GM21423 (cell line): ENCODE measurements at regions not wholly inside any gene's neighbourhood (a gene's known extent, or its start where the extent isn't known, plus 50 kb on each side); places are given as distances from the start of the nearest gene placed in this dataset.
A peak's percentile ranks its signal among the peaks of the same experiment; 100 is the strongest.

Experiments used
- ATAC-seq: cut with Tn5 transposase; IDR thresholded peaks from one replicate; pipeline ENCODE4 v1.9.1; 2021; ENCODE audit warnings: mild to moderate bottlenecking, moderate library complexity; ENCODE audit not compliant: unreplicated experiment

DNA sequence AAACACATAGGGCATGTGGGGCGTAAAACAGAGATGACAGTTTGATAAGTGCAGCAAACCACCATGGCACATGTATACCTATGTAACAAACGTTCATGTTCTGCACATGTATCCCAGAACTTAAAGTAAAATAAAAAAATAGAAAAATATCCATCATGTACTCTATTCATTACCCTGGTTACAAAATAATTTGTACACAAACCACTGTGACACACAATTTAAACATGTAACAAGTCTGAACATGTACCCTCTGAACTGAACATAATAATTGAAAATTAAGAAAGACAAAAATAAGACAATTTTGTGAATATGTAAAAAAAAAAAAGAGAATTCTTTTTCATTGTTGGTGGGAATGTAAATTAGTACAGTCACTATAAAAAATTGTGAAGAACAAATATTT lies 379.2 kb downstream of the KDM5D start:
- ATAC-seq = no peak

DNA sequence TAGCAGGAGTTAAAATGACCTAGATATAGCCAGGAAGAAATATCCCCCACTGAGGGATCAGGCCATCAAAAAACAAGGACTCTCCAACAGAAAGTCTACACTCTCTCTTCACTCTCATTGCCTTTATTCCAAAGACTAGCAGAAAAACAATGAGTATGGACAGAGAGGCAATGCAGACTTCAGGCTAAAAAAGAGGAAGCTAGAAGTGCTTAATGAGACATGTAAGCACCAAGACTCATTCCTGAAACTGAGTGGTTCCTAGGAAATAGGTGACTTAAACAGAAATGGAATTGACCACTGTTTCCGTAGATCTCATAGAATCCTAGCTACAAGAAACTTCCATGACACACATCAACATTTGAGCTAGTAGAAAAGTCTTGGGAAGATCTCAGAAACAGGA lies 387.3 kb downstream of the KDM5D start:
- peak; percentile 52 for ATAC-seq

DNA sequence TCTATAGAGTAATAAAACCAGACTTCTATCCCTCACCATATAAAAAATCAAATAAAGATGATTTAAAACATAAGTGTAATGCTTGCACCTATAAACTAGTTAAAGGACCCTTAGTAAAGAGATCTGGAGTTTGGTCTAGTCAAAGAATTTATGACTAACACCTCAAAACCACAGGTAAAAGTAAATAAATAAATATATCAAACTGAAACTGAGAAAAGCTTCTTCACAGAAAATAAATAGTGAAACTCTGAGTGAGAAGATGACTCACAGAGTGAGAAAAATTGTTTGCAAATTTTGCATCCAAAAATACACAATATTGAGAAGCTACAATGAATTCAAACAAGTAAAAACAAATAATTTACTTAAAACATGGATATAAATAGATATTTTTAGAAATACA lies 387.8 kb downstream of the KDM5D start:
- peak; percentile 83 for ATAC-seq

DNA sequence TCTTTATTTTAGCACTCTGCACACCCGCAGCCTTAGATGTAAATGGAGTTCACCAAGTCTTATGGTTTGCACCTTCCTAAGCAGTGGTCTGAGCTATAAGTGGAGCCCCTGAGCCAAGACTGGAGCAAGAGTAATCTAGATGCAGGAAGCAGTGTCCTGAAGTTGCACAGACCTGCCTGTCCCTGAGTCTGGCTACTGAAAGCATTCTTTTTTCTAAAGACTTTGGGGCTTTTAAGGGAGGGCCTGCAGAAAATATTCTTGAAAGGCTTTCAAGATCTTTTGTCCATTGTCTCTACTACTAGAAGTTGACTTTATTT lies 389.7 kb downstream of the KDM5D start:
- no peak for ATAC-seq

DNA sequence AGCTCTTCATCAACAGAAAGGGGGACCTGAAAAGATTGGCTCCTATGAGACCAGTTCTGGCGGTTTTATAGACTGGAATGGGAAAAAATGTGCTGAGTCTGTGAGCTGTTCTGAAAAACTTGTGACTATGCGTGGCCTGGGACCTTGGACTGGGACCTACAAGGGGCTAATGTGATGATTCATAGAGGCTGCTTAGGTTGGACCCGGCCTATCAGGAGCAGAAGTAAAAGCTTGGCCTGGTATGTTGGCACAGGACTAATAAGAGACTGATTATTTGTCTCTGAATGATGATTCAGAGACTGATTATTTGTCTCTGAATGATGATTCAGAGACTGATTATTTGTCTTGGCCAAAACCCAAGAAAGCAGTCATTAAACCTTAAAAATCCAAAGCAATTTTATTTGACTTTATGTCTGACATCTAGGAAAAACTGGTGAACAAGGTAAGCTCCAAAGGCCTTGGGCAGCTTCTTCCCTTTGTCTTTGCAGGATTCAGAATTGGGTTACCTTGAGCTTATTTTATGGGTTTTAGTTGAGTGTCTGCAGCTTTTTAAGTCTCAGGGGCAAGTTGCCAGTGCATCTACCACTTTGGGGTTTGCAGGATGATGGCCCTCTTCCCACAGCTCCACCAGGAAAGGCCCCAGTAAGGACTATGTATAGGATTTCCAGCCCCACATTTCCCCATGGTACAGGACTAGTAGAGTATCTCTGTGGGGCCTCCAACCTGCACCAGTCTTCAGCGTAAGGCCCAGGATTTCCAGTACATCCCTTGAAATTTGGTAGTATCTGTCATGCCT lies 390.3 kb downstream of the KDM5D start:
- no peak for ATAC-seq

DNA sequence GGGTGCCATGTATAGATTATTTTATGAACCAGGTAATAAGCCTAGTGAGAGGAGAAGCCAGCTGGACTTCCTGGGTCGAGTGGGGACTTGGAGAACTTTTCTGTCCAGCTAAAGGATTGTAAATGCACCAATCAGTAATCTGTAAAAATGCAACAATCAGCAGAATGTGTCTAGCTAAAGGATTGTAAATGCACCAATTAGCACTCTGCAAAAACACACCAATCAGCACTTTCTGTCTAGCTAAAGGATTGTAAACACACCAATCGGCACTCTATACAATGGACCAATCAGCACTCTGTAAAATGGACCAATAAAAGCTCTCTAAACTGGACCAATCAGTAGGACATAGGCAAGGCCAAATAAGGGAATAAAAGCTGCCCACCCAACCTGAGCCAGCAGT lies 392.9 kb downstream of the KDM5D start:
- no peak for ATAC-seq

DNA sequence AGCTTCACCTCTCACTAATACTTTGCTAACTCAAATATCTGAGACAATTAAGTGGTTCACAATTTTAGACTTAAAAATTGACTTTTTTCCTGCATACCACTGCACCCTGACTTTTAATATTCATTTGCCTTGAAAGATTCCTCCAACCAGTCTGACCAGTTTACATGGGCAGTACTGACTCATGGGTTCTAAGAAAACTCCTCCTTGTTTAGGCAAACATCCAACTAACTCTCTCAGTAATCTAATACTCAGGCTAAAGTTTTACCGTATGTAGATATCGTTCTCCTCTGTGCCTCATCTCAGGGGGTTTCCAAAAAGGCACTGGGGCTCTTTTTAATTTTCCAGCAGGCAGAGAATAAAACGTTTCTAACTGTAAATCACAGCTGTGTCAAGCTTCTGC lies 422.8 kb downstream of the KDM5D start:
- ATAC-seq = no peak

DNA sequence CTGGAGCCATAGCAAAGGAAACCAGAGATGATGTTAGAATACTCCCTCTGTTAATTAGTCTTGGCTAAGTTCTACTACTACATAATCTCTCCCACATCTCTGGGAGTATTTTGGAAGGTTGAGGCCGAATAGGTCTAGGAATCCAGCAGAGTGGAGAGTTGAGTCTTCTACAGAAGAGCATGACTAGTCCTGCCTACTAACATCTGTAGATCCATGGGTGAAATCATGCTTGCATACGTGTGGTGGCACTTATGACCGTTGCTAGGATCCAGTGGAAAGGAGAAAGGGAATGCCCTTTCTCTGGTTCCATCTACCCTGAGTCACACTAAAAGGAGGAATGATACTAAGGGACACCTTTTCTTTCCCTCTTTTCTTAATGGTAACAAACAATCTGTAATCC lies 425.4 kb downstream of the KDM5D start:
- no peak for ATAC-seq

DNA sequence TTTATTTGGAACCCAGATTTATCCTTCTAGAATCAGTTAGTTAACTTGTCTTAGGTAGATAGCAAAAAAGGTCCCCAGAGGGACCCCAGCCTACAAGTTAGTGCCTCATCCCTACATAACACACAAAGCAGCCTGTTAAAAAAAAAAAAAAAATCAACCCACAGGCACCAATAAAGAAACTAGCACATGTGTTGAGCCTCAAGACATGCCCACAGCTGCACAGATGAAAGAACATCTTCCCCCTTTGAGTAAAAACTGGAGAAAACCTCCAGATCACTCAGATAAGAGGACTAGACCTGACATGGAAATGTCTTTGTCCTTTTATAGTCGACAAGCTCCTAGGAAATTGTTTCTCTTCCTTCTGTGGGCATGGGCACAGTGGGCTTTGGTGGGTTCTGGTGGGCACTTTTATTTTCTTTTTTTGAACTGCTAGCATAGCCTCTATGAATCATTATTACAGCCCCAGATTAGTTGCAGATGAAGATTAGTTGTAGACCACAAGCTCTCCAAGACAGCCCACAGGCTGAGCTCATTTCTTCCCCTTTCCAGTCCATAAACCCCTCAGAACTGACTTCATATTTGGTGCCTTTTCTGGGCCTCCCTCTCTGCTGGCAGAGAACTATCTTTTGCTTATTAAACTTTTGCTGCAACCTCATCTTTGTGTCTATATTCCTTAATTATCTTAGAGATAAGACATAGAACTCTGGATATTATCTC lies 427.1 kb downstream of the KDM5D start:
- no peak for ATAC-seq

DNA sequence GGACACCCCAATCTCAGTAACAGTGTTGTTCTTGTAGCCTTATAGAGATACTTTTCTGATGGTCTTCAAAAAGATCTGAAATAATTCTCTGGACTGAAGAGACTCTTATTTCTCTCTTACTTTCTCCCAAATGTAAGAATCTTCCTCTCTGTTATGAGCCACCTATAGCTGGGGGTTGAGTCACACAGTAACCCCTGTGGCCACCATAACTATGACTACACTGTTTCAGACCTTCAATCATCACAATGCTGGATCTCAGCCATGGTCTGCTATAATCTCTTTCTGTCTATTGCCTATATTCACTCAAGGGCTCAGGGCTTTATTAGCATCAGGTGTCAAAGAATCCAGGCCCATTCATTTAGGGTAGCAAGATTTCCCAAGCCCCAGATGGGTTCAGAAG lies 436.9 kb downstream of the KDM5D start:
- no peak for ATAC-seq

DNA sequence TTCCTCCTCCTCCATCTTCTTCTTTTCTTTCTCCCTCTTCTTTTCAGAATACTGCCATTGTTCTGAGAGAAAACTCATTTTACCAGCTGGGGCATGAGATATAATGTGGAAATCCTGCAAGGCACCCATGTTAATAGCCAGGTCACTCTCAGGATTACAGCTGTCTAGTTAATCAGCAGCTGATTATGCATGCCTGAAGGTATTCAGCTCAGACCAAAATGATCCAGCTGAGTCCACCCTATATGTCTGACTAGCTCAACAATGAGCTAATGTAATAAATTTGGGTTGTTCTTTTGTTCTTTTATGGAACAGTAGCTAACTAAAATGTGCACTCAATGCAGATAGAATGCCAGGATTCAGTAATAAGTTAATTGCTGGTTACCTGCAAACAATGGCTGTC lies 441.4 kb downstream of the KDM5D start:
- no peak for ATAC-seq

DNA sequence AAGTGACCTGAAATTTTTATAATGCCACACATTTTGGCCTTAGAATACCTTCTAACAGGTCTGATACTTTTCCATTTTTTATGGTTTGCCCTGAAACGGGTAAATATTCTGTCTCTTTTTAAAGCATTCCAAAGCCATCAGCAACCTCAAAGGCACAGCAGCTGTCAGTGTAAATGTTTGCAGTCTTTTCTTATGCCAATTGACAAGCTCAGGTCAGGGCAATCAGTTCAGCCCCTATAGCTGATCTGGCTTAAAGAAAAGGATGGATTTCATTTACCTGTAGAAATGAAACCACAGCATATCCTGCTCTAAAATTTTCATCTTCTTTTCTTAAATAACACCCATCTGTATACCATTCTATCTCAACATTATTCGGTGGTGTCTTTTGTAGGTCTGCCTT lies 453.6 kb downstream of the KDM5D start:
- ATAC-seq = no peak

DNA sequence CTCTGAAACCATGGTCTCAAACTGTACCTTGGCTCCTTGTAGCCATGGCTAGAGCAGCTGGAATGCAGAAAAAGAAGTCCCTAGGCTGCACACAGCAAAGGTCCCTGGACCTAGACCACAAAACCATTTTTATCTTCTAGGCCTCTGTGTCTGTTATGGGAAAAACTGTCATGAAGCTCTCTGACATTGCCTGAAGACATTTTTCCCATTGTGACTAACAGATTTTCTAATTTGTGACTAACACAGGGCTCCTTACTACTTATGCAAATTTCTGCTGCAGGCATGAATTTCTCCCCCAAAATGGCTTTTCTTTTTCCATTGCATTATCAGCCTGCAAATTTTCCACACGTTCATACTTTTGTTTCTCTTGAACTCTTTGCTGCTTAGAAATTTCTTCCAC lies 470.4 kb downstream of the KDM5D start:
- no peak for ATAC-seq

DNA sequence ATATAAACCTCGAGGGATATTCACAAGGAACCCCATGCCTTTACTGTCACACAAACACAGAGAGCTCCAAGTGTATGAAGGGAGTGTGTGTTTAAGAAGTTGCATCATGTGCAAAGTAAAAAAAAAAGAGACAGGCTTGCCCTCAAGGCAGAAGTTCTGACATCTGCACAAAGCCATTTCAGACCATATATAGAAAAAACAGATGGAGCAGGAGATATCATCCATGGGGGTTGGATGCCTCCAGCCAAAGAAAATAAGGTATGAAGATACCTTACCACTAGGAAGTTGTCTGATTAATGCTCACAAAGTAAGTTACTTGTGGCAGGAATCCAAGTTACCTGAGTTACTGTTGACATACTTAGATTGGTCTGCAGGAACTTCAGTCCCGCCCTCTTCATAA lies 476.2 kb downstream of the KDM5D start:
- ATAC-seq = no peak

DNA sequence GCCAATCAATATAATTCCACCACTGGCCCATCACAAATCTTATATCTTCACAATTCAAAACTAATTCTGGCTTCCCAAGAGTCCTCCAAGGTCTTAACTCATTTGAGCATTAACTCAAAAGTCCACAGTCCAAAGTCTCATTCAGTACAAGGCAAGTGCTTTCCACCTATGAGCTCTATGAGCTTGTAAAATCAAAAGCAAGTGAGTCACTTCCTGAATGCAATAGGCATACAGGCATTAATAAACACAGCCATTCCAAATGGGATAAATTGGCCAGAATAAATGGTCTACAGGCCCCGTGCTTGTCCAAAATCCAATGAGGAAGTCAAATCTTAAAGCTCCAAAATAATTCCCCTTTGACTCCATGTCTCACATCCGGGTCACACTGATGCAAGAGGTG lies 479.1 kb downstream of the KDM5D start:
- ATAC-seq = no peak

DNA sequence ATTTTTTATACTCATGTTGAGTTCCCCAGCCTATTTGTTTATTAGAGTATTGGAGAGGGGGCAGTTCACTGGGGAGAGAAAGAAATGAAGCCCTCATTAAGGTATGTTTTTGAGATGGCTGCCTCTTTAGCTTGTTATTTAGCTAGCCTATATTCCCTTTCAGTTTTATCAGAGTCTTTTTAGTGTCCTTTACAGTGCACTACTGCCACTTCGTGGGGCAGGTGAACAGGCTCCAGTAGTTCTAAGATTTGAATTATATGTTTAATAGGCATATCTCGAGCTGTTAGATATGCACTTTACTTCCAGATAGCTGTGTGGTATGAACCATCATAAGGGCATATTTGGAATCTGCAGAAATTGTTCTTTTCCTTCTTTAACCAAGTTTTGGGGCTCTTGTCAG lies 482.2 kb downstream of the KDM5D start:
- ATAC-seq = no peak

DNA sequence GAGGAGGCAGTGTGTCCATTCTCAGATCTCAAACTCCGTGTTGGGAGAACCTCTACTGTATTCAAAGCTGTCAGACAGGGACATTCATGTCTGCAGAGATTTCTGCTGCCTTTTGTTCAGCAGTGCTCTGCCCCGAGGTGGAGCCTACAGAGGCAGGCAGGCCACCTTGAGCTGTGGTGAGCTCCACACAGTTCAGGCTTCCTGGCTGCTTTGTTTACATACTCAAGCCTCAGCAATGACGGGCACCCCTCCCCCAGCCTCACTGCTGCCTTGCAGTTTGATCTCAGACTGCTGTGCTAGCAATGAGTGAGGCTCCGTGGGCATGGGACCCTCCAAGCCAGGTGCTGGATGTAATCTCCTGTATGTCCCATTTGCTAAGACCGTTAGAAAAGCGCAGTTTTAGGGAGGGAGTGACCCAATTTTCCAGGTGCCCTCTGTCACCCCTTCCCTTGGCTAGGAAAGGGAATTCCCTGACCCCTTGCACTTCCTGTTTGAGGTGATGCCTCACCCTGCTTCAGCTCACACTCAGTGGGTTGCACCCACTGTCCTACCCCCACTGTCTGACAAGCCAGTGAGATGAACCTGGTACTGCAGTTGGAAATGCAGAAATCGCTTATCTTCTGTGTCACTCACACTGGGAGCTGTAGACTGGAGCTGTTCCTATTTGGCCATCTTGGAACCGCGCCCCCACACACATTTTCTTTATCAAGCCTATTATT lies 458.9 kb upstream of the HSFY2 start:
- ATAC-seq = no peak

DNA sequence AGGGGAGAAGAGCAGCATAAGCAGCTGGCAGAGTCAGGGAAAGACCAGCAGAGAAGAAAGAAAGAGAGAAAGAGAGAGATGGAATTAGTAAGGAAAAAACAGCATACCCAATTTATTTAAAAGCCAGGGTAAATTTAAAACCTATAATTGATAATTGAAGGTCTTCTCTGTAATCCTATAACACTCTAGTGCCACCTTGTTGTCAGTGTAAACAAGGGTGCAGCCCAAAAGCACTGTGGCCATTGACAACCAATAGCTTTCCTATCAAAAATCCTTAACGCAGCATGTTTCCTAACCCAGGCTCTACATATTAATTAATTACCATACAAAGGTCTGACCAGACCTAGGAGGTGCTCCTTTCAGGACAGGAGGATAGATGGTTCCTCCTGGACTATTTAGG lies 447.2 kb upstream of the HSFY2 start:
- no peak for ATAC-seq

DNA sequence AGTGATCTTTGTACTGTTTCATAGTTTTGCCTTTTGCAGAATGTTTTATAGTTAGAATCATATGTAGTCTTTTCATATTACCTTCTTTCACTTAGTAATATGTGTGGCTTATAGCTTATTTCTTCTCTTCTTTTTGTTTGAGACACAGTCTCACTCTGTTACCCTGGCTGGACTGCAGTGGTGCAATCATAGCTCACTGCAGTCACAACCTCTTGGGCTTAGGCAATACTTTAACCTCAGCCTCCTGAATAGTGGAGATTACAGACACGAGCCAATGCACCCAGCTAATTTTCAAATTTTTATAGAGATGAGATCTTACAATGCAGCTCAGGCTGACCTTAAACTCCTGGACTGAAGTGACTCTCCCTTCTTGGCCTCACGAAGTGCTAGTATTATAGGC lies 435.4 kb upstream of the HSFY2 start:
- ATAC-seq = no peak

DNA sequence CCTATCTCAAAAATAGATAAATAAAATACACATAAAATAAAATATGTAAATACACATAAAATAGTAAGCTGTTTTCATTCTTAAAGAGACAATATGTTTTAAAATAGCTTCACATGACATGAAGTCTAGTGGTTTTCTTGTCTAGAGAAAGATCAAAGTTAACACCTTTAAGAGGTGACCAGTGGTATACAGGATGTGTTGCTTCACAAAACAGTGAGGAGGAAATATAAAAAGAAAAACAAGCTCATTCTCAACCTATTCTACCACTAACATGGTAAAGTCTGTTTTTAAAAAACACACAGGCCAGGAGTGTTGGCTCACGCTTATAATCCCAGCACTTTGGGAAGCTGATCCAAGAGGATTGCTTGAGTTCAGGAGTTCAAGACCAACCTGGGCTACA lies 433.5 kb upstream of the HSFY2 start:
- ATAC-seq = no peak

DNA sequence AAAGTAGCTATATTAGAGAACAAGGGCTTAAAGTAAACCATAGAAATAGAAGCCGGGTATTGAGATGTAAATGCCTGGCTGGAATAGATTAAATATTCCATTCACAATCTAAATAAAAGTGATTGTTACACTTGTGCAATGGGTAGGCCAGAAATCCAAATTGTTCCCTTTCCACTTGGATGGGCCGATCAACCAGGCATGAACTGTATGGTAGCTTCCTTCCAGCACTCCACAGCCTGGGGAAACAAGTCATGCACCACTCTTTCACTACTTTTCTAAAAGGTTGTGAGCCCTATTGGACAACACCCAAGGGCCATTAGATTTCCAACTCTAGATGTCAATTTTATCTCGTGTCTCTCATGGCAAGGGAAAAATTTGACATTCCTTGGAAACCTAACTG lies 407.3 kb upstream of the HSFY2 start:
- ATAC-seq = no peak

DNA sequence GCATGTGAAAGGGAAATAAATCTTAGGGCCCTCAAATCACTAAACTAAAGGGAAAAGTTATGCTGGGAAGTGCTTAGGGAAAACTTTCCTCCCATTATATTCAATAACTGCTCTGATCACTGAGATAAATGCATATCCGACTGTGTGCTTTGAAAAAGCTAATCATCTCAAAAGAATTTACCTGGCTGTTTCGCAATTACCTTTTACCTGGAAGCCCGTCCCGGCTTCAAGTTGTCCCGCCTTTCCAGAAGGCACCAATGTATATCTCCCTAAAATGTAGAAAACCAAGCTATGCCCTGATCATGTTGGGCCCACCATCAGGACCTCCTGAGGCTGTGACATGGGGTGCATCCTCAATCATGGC lies 394.6 kb upstream of the HSFY2 start:
- no peak for ATAC-seq
